ENCODE measurements at regions not wholly inside any gene's neighbourhood (a gene's known extent, or its start where the extent isn't known, plus 50 kb on each side); places are given as distances from the start of the nearest gene placed in this dataset.

DNA sequence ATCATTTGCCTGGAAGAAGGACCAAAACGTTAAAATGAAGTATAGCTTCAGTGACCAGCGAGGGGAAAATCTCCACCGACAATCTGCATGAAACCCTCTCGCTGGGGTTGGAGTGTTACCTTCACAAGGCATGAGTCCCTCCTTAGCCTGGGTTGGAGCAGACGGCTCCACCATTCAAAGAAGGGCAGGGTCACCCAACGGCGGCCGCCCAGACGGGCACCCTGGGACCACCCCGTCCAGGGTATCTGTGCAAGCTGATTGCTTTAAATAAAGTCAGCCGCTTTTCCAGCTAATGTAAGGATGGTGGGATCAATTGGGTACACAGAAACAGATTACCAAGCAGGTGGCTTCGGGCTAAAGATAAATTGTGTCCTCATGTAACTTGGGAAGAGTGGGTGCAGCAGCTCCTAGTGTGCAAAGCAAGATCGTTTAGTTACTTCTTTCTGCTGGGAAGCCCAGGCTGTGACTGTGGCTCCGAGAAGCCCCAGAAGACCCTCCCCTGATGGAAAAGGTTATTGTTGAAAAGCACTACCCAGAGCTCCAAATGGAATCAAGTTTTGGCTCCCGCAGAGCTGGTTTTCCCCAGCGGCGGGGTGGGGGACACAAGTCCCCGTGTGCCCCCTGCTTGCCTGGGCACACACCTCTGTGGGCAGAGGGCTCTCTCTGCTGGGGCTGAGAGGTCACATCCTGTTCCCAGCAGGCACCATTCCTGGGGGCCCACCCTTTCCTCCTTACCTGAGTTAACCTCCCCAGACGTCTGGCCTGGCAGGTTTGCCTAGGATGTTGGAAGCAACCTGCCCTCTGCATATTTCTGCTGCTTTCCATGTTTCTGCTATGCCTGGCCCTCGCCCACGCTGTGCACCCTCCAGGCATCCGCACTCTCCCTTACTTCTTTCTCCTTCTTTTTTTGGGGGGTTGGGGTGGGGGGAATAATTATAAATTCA, 318.6 kb upstream of the DIO3 start:
- WGBS, 2 donors, result 75 to 83% methylated on average over 22 of the region's 22 CpGs
- H3K4me1 ChIP-seq, result no peaks in the 10 kb centered on the region
- no peak overlapping the region for H3K4me3 ChIP-seq
- no peak for ATAC-seq
- no peaks in the 10 kb centered on the region for H3K36me3 ChIP-seq
- intact Hi-C loops (cut with DNase I), result no loop called here
- no peak for DNase-seq
- TF ChIP-seq, protein P1, sequence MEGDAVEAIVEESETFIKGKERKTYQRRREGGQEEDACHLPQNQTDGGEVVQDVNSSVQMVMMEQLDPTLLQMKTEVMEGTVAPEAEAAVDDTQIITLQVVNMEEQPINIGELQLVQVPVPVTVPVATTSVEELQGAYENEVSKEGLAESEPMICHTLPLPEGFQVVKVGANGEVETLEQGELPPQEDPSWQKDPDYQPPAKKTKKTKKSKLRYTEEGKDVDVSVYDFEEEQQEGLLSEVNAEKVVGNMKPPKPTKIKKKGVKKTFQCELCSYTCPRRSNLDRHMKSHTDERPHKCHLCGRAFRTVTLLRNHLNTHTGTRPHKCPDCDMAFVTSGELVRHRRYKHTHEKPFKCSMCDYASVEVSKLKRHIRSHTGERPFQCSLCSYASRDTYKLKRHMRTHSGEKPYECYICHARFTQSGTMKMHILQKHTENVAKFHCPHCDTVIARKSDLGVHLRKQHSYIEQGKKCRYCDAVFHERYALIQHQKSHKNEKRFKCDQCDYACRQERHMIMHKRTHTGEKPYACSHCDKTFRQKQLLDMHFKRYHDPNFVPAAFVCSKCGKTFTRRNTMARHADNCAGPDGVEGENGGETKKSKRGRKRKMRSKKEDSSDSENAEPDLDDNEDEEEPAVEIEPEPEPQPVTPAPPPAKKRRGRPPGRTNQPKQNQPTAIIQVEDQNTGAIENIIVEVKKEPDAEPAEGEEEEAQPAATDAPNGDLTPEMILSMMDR (IDR thresholded peaks at IDR 0.05), result no peak
- peaks cover 0 to 11% (median 0%) of the 10 kb centered on the region in 11 donors for H3K9me3 ChIP-seq
- no peak overlapping the region for H3K27ac ChIP-seq
- peaks cover 0 to 19% (median 0%) of the 10 kb centered on the region in 7 donors for H3K27me3 ChIP-seq

DNA sequence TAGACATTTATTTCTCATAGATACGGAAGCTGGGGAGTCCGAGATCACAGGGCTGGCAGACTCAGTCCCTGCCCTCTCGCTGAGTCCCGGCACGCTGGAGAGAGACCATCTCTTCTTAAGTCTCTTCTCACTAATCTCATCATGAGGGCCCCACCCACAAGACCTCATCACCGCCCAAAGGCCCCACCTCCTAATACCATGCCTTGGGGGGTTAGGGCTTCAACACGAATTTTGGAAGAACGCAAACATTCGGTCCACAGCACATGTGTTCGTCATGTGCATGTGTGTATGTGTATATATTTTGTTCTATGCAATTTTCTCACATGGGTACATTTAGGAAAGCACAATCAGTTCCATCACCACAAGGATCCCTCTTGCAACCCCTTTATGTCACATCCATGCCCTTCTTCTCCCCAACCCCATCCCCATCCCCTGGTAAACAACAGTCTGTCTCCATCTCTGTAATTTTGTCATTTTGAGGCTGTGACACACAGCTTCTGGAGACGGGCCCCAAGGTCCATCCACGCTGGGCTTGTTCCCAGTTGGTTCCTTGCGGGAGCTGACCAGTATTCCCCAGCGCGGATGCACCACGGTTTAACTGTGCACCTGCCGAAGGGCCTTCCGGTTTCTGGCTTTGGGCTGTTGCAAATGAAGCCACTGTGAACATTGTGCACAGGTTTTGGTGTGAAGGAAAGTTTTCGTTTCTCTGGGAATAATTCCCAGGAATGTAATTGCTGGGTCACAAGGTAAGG, 317.5 kb upstream of the DIO3 start:
- Histone ChIP-seq H3K27ac (no peak overlapping the region), H3K4me1 (no peaks in the 10 kb centered on the region), H3K36me3 (no peaks in the 10 kb centered on the region), H3K9me3 (peaks cover 0 to 11% (median 0%) of the 10 kb centered on the region in 11 donors), H3K4me3 (no peak overlapping the region), H3K27me3 (peaks cover 0 to 22% (median 0%) of the 10 kb centered on the region in 7 donors)
- WGBS, 2 donors, result 89 to 90% methylated on average over 19 of the region's 19 CpGs
- intact Hi-C loops (cut with DNase I), result no loop called here
- DNase-seq, result no peak
- TF ChIP-seq, protein P1 (IDR thresholded peaks at IDR 0.05), result no peak
- no peak for ATAC-seq

DNA sequence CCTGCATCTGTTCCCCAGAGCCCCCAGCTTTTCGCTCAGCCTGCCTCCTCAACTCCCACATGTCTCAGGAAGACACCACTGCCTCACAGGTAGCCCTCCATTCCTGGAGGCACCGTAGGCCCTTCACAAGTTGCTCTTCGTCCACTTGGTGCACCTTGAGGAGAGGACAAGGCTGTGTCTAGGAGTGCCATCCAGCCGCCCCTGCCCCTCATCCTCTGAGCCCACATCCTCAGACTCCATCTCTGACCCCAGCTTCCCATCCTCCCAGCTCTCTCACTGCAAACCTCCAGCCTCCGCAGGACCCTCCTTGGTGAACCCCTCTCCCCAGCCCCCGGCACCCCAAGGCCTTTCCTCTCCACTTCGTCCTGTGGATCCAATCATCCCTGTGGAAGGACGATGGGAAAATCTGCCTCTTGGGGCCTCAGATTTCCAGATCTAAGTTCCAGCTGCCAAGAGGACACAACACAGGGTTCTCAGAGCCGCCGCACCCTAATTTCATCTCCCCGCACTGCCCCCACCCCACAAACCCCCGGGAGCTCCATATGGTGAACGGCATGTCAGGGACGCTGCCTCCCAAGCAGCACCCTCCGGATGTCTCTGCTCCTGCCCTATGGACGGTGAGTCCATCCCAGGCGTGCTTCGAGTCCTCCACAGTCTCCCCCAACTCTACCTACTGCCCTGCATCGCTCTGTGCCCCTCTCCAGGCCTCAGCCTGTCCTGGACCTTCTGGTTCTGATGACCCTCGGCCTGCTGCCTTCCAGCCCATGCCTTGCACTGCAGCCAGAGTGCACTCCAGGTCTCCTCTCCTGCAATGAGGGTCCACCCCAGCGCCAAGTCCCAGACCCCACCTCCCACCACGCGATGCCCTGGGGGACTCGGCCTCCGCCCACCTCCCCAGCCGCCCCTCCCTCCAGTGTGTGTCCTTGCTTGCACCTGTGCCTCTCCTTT, 314.1 kb upstream of the DIO3 start:
- Histone ChIP-seq H3K27ac (no peak overlapping the region), H3K4me1 (no peaks in the 10 kb centered on the region), H3K9me3 (peaks cover 0 to 8% (median 0%) of the 10 kb centered on the region in 11 donors), H3K36me3 (no peaks in the 10 kb centered on the region), H3K27me3 (peaks cover 0 to 24% (median 11%) of the 10 kb centered on the region in 7 donors), H3K4me3 (no peak overlapping the region)
- ATAC-seq (no peak), DNase-seq (no peak)
- WGBS, 2 donors, result 91% methylated on average over 26 of the region's 26 CpGs
- intact Hi-C loops (cut with DNase I), result no loop called here
- TF ChIP-seq, protein P1 (IDR thresholded peaks at IDR 0.05), result no peak
